SK-N-SH (cell line): ENCODE measurements at regions not wholly inside any gene's neighbourhood (a gene's known extent, or its start where the extent isn't known, plus 50 kb on each side); places are given as distances from the start of the nearest gene placed in this dataset.

ENCODE experiments used
- FOXJ3 ChIP-seq: sonication (generic); formaldehyde crosslinking; IDR thresholded peaks from 2 replicates; pipeline ENCODE4 v1.5.1; 2020; ENCODE audit warnings: mild to moderate bottlenecking, missing genetic modification reagents
- FOXM1 ChIP-seq: IDR thresholded peaks from 2 replicates; pipeline ENCODE4 v1.4.0; 2012; ENCODE audit warnings: low read depth, mild to moderate bottlenecking
- GABPA ChIP-seq: IDR thresholded peaks from 2 replicates; pipeline ENCODE4 v1.4.0; 2012; ENCODE audit warnings: low read depth, mild to moderate bottlenecking
- GATA2 ChIP-seq: sonication (generic); formaldehyde crosslinking; IDR thresholded peaks from 2 replicates; pipeline ENCODE4 v1.5.0; 2020; ENCODE audit warnings: mild to moderate bottlenecking, missing genetic modification reagents
- POLR2AphosphoS5 ChIP-seq: IDR thresholded peaks from 2 replicates; pipeline ENCODE4 v1.6.1; 2012; ENCODE audit warnings: low read depth, low read length
- RFX5 ChIP-seq: IDR thresholded peaks from 2 replicates; pipeline ENCODE4 v1.6.1; 2012; ENCODE audit warnings: mild to moderate bottlenecking, improper control_type of control experiment, low read length
- RXRA ChIP-seq: IDR thresholded peaks from 2 replicates; pipeline ENCODE4 v1.4.0; 2012; ENCODE audit warnings: low read depth, mild to moderate bottlenecking, borderline replicate concordance
- SIN3A ChIP-seq: IDR thresholded peaks from 2 replicates; pipeline ENCODE4 v1.6.1; 2012; ENCODE audit warnings: low read depth, mild to moderate bottlenecking, low read length, moderate library complexity, borderline replicate concordance
- TAF1 ChIP-seq: IDR thresholded peaks from 2 replicates; pipeline ENCODE4 v1.6.1; 2012; ENCODE audit warnings: low read depth, mild to moderate bottlenecking, low read length, moderate library complexity, borderline replicate concordance
- TCF12 ChIP-seq: IDR thresholded peaks from 2 replicates; pipeline ENCODE4 v1.4.0; 2012
- TF ChIP-seq, protein P1 (sequence below): IDR thresholded peaks from 2 replicates; pipeline ENCODE4 v1.4.0; 2012; ENCODE audit warnings: low read depth
- TF ChIP-seq, protein P2 (sequence below): fragments of 150-350 bp; IDR thresholded peaks from 2 replicates; pipeline ENCODE4 v1.6.1; 2017; ENCODE audit warnings: antibody characterized with exemption, low read length, low read depth, borderline replicate concordance
- TF ChIP-seq, protein P3 (sequence below): fragments of 200-600 bp; sonication (generic); IDR thresholded peaks from 2 replicates; pipeline ENCODE4 v1.6.1; 2017; ENCODE audit warnings: antibody characterized with exemption, mild to moderate bottlenecking, moderate library complexity
- TF ChIP-seq, protein P4 (sequence below): IDR thresholded peaks from 2 replicates; pipeline ENCODE4 v1.6.1; 2012; ENCODE audit warnings: mild to moderate bottlenecking, low read depth, low read length, moderate library complexity

DNA sequence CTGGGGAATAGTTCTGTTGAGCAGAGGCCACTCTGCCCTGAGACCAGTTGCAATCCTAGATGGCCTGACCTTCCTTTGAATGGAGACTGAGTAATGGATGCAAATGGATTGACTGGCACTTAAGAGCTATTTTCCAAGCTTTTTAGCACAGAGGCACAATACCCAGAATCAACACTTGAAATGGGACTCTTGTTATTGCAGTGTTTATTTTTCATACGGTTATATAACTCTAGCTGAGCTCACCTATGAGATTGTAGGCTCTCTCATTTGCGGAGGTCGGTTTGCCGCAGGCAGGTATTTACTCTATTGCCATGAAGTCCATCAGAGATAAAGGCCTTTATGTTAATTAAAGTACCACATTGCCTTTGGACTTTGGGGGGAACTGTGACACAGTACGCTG is 422.3 kb upstream of the CELF4 start:
- TF ChIP-seq, protein P1, sequence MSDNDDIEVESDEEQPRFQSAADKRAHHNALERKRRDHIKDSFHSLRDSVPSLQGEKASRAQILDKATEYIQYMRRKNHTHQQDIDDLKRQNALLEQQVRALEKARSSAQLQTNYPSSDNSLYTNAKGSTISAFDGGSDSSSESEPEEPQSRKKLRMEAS: no peak
- no peak for TF ChIP-seq SIN3A
- TF ChIP-seq, protein P2, sequence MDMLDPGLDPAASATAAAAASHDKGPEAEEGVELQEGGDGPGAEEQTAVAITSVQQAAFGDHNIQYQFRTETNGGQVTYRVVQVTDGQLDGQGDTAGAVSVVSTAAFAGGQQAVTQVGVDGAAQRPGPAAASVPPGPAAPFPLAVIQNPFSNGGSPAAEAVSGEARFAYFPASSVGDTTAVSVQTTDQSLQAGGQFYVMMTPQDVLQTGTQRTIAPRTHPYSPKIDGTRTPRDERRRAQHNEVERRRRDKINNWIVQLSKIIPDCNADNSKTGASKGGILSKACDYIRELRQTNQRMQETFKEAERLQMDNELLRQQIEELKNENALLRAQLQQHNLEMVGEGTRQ: no peak
- TF ChIP-seq, protein P3, sequence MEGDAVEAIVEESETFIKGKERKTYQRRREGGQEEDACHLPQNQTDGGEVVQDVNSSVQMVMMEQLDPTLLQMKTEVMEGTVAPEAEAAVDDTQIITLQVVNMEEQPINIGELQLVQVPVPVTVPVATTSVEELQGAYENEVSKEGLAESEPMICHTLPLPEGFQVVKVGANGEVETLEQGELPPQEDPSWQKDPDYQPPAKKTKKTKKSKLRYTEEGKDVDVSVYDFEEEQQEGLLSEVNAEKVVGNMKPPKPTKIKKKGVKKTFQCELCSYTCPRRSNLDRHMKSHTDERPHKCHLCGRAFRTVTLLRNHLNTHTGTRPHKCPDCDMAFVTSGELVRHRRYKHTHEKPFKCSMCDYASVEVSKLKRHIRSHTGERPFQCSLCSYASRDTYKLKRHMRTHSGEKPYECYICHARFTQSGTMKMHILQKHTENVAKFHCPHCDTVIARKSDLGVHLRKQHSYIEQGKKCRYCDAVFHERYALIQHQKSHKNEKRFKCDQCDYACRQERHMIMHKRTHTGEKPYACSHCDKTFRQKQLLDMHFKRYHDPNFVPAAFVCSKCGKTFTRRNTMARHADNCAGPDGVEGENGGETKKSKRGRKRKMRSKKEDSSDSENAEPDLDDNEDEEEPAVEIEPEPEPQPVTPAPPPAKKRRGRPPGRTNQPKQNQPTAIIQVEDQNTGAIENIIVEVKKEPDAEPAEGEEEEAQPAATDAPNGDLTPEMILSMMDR: no peak
- no peak for TF ChIP-seq FOXM1
- no peak for TF ChIP-seq RXRA
- TF ChIP-seq POLR2AphosphoS5: no peak
- no peak for TF ChIP-seq TAF1
- no peak for TF ChIP-seq RFX5
- TF ChIP-seq TCF12: no peak
- no peak for TF ChIP-seq GATA2 (CRISPR knock-in tag)
- TF ChIP-seq GABPA: no peak
- no peak for TF ChIP-seq FOXJ3
- TF ChIP-seq, protein P4, sequence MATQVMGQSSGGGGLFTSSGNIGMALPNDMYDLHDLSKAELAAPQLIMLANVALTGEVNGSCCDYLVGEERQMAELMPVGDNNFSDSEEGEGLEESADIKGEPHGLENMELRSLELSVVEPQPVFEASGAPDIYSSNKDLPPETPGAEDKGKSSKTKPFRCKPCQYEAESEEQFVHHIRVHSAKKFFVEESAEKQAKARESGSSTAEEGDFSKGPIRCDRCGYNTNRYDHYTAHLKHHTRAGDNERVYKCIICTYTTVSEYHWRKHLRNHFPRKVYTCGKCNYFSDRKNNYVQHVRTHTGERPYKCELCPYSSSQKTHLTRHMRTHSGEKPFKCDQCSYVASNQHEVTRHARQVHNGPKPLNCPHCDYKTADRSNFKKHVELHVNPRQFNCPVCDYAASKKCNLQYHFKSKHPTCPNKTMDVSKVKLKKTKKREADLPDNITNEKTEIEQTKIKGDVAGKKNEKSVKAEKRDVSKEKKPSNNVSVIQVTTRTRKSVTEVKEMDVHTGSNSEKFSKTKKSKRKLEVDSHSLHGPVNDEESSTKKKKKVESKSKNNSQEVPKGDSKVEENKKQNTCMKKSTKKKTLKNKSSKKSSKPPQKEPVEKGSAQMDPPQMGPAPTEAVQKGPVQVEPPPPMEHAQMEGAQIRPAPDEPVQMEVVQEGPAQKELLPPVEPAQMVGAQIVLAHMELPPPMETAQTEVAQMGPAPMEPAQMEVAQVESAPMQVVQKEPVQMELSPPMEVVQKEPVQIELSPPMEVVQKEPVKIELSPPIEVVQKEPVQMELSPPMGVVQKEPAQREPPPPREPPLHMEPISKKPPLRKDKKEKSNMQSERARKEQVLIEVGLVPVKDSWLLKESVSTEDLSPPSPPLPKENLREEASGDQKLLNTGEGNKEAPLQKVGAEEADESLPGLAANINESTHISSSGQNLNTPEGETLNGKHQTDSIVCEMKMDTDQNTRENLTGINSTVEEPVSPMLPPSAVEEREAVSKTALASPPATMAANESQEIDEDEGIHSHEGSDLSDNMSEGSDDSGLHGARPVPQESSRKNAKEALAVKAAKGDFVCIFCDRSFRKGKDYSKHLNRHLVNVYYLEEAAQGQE: no peak
